ENCODE measurements at regions not wholly inside any gene's neighbourhood (a gene's known extent, or its start where the extent isn't known, plus 50 kb on each side); places are given as distances from the start of the nearest gene placed in this dataset.

- POLR2A ChIA-PET (ENCODE audit: unreplicated experiment) = no interaction called here
- no peaks in the 10 kb centered on the region for H3K79me1 ChIP-seq (ENCODE audit: low read depth in 1 of 2, low read length in 2 of 2)
- no peak overlapping the region for H3K14ac ChIP-seq (replicated peaks; ENCODE audit: low read depth, low read length)
- in situ Hi-C loops (cut with MboI; ENCODE audit: low sequenced_read_pairs) (no loop called here), intact Hi-C loops (cut with micrococcal nuclease) (no loop called here), dilution Hi-C loops (cut with HindIII; ENCODE audit: low sequenced_read_pairs, unreplicated experiment) (no loop called here)
- no peaks in the 10 kb centered on the region; the same call in 1 of the 2 replicates for H3K9me1 ChIP-seq (ENCODE audit: insufficient read depth, low read length)
- no peak overlapping the region for H3K9ac ChIP-seq (ENCODE audit: low read depth, low read length)
- H4K20me1 ChIP-seq (ENCODE audit: insufficient read depth, low read length) = no peaks in the 10 kb centered on the region
- no peak overlapping the region for H3K4me3 ChIP-seq (ENCODE audit: insufficient read depth, low read depth, low read length)
- no peak overlapping the region for H3K4me2 ChIP-seq (ENCODE audit: low read depth, low read length)
- H2BK5ac ChIP-seq (ENCODE audit: low read depth, low read length, poor library complexity, severe bottlenecking) = no peak overlapping the region
- no peak overlapping the region for H3K18ac ChIP-seq (ENCODE audit: low read depth, low read length)
- TF ChIP-seq RCOR1 (IDR thresholded peaks at IDR 0.05; ENCODE audit: insufficient replicate concordance, low read length) = no peak
- TF ChIP-seq MXI1 (IDR thresholded peaks at IDR 0.05; ENCODE audit: borderline replicate concordance, low read depth, low read length) = no peak
- no peak for TF ChIP-seq NFE2L2 (IDR thresholded peaks at IDR 0.05; ENCODE audit: low read depth, low read length)
- TF ChIP-seq CEBPB (IDR thresholded peaks at IDR 0.05; ENCODE audit: low read depth, low read length) = no peak
- TF ChIP-seq USF2 (IDR thresholded peaks at IDR 0.05; ENCODE audit: low read depth, low read length) = no peak
- TF ChIP-seq MAZ (IDR thresholded peaks at IDR 0.05; ENCODE audit: borderline replicate concordance, low read depth, low read length) = no peak
- TF ChIP-seq, protein P1, sequence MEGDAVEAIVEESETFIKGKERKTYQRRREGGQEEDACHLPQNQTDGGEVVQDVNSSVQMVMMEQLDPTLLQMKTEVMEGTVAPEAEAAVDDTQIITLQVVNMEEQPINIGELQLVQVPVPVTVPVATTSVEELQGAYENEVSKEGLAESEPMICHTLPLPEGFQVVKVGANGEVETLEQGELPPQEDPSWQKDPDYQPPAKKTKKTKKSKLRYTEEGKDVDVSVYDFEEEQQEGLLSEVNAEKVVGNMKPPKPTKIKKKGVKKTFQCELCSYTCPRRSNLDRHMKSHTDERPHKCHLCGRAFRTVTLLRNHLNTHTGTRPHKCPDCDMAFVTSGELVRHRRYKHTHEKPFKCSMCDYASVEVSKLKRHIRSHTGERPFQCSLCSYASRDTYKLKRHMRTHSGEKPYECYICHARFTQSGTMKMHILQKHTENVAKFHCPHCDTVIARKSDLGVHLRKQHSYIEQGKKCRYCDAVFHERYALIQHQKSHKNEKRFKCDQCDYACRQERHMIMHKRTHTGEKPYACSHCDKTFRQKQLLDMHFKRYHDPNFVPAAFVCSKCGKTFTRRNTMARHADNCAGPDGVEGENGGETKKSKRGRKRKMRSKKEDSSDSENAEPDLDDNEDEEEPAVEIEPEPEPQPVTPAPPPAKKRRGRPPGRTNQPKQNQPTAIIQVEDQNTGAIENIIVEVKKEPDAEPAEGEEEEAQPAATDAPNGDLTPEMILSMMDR (conservative IDR thresholded peaks at IDR 0.05; ENCODE audit: low read depth, low read length) = no peak
- TF ChIP-seq RFX5 (IDR thresholded peaks at IDR 0.05; ENCODE audit: low read depth, low read length) = no peak
- no peak for TF ChIP-seq CHD1 (IDR thresholded peaks at IDR 0.05; ENCODE audit: low read depth, low read length)
- no peak for TF ChIP-seq POLR2A (IDR thresholded peaks at IDR 0.05; ENCODE audit: low read depth, low read length)
- TF ChIP-seq BHLHE40 (IDR thresholded peaks at IDR 0.05; ENCODE audit: low read depth, low read length) = no peak
- H3K56ac ChIP-seq (ENCODE audit: extremely low read depth, insufficient read depth, low read length) = no peak overlapping the region
- H3K36me3 ChIP-seq (ENCODE audit: control insufficient read depth, insufficient read depth, low read length) = no peaks in the 10 kb centered on the region
- H2BK15ac ChIP-seq (ENCODE audit: low read depth, low read length) = no peak overlapping the region
- no peak overlapping the region for H3K23ac ChIP-seq (ENCODE audit: low read depth, low read length)
- H3K27me3 ChIP-seq (ENCODE audit: control insufficient read depth, insufficient read depth, low read length) = peaks cover 23% of the 10 kb centered on the region
- H3K4ac ChIP-seq (ENCODE audit: low read depth, low read length) = no peak overlapping the region
- H3K4me1 ChIP-seq (ENCODE audit: control insufficient read depth, insufficient read depth, low read length) = no peaks in the 10 kb centered on the region
- H2BK20ac ChIP-seq (ENCODE audit: low read depth, low read length) = no peak overlapping the region
- no peak overlapping the region for H2AK9ac ChIP-seq (replicated peaks; ENCODE audit: low read depth, low read length, poor library complexity)
- H2BK120ac ChIP-seq (ENCODE audit: low read depth, low read length) = no peak overlapping the region
- no peak overlapping the region for H4K91ac ChIP-seq (ENCODE audit: insufficient read depth, low read depth, low read length)
- no peak overlapping the region for H2AK5ac ChIP-seq (ENCODE audit: low read depth, low read length)
- H3K27ac ChIP-seq (ENCODE audit: insufficient read depth, low read length) = no peak overlapping the region
- CTCF ChIA-PET = no interaction called here
- H4K8ac ChIP-seq (ENCODE audit: low read depth in 2 of 2, low read length in 2 of 2) = no peak overlapping the region
- WGBS, 2 experiments (ENCODE audit: extremely low coverage in 2 of 2, insufficient read length in 1 of 2) = 33% methylated on average over 1 of the region's 3 CpGs; no CpG with 5 or more reads in 1 of the 2 experiments
- no TSS peak for BruUV-seq (replicated peaks)
- no peaks in the 10 kb centered on the region for H3K9me3 ChIP-seq (ENCODE audit: control insufficient read depth, insufficient read depth, low read length)
- no peak overlapping the region for H4K5ac ChIP-seq (ENCODE audit: low read depth, low read length)
- no peak overlapping the region for H2AFZ ChIP-seq (replicated peaks; ENCODE audit: low read length, poor library complexity)
- ATAC-seq (ENCODE audit: low read depth) (no peak), DNase-seq (no peak)
These were observed 57.5 kb upstream of the CSPG4 start for GRCh38 chr15:75770131-75770530.

Data from IMR-90 (cell line).